Panc1 (cell line): ENCODE measurements at regions not wholly inside any gene's neighbourhood (a gene's known extent, or its start where the extent isn't known, plus 50 kb on each side); places are given as distances from the start of the nearest gene placed in this dataset.

Experiments used
- CTCF ChIP-seq: fragments of 450-650 bp; IDR thresholded peaks from 2 replicates; pipeline ENCODE4 v1.5.1; 2017; ENCODE audit warnings: mild to moderate bottlenecking
- POLR2AphosphoS5 ChIP-seq: IDR thresholded peaks from 2 replicates; pipeline ENCODE4 v1.6.1; 2012; ENCODE audit warnings: mild to moderate bottlenecking, low read depth, low read length, moderate library complexity
- REST ChIP-seq, 2 experiments: IDR thresholded peaks; 2 replicates each; pipeline ENCODE4 v1.6.1; 2011 to 2012; ENCODE audit warnings: low read depth in 2 of 2, control low read depth in 1 of 2, low read length in 1 of 2, mild to moderate bottlenecking in 1 of 2, moderate library complexity in 1 of 2; ENCODE audit not compliant: insufficient read depth in 1 of 2
- SIN3A ChIP-seq: IDR thresholded peaks from 2 replicates; pipeline ENCODE4 v1.6.1; 2012; ENCODE audit warnings: low read depth, mild to moderate bottlenecking, low read length, moderate library complexity, borderline replicate concordance; ENCODE audit not compliant: insufficient read depth

- TF ChIP-seq CTCF, result no peak
- TF ChIP-seq SIN3A, result no peak
- no peak for TF ChIP-seq POLR2AphosphoS5
- TF ChIP-seq REST (IDR thresholded peaks at IDR 0.05; ENCODE audit: insufficient read depth in 1 of 2, low read depth in 2 of 2, low read length in 1 of 2), result no peak
Observed at GRCh38 chr1:193321242-193321840, 134.9 kb upstream of the B3GALT2 start.
